ENCODE measurements at regions not wholly inside any gene's neighbourhood (a gene's known extent, or its start where the extent isn't known, plus 50 kb on each side); places are given as distances from the start of the nearest gene placed in this dataset.
"Not testable (repeated sequence)": the region's sequence is repeated elsewhere in the genome, so short reads cannot be mapped to it uniquely, and the experiment has no call there.

- no peak for TF ChIP-seq CTCF (IDR thresholded peaks at IDR 0.05; ENCODE audit: insufficient read depth, low read length)
- no peak for DNase-seq (ENCODE audit: low read depth)
- no peak overlapping the region for H3K4me3 ChIP-seq (ENCODE audit: low read depth, low read length)
Observed at GRCh38 chr4:79684516-79684915, 276.5 kb upstream of the GK2 start.

GRCh38 chr4:79682801-79683530 is 274.9 kb upstream of the GK2 start:
- no peak for TF ChIP-seq CTCF (IDR thresholded peaks at IDR 0.05; ENCODE audit: insufficient read depth, low read length)
- no peak overlapping the region for H3K4me3 ChIP-seq (ENCODE audit: low read depth, low read length)
- DNase-seq (ENCODE audit: low read depth), result no peak

- H3K4me3 ChIP-seq (ENCODE audit: low read depth, low read length), result no peak overlapping the region
- no peak for DNase-seq (ENCODE audit: low read depth)
- TF ChIP-seq CTCF (IDR thresholded peaks at IDR 0.05; ENCODE audit: insufficient read depth, low read length), result no peak
Observed at GRCh38 chr4:79682161-79682560, 274.1 kb upstream of the GK2 start.

- no peak for TF ChIP-seq CTCF (IDR thresholded peaks at IDR 0.05; ENCODE audit: insufficient read depth, low read length)
- no peak overlapping the region for H3K4me3 ChIP-seq (ENCODE audit: low read depth, low read length)
- no peak for DNase-seq (ENCODE audit: low read depth)
Observed at GRCh38 chr4:79679859-79680258, 271.8 kb upstream of the GK2 start.

- no peak for TF ChIP-seq CTCF (IDR thresholded peaks at IDR 0.05; ENCODE audit: insufficient read depth, low read length)
- DNase-seq (ENCODE audit: low read depth), result peak; percentile 46
- H3K4me3 ChIP-seq (ENCODE audit: low read depth, low read length), result no peak overlapping the region
Observed at GRCh38 chr4:79678472-79679202, 270.6 kb upstream of the GK2 start.

- TF ChIP-seq CTCF (IDR thresholded peaks at IDR 0.05; ENCODE audit: insufficient read depth, low read length), result no peak
- no peak overlapping the region for H3K4me3 ChIP-seq (ENCODE audit: low read depth, low read length)
- no peak for DNase-seq (ENCODE audit: low read depth)
Observed at GRCh38 chr4:79676705-79677104, 268.7 kb upstream of the GK2 start.

GRCh38 chr4:79674906-79675305 is 266.9 kb upstream of the GK2 start:
- not testable (repeated sequence) for H3K4me3 ChIP-seq (ENCODE audit: low read depth, low read length); DNase-seq (ENCODE audit: low read depth)

All from fibroblast of the aortic adventitia (primary cell).